ENCODE measurements at regions not wholly inside any gene's neighbourhood (a gene's known extent, or its start where the extent isn't known, plus 50 kb on each side); places are given as distances from the start of the nearest gene placed in this dataset.

- Histone ChIP-seq H3K36me3 (no peaks in the 10 kb centered on the region), H3K4me3 (no peak overlapping the region), H3K9me3 (ENCODE audit: low read depth) (no peaks in the 10 kb centered on the region), H3K27me3 (no peaks in the 10 kb centered on the region), H3K27ac (peak overlapping the region; percentile 58), H3K4me1 (ENCODE audit: low read depth) (peaks cover 13% of the 10 kb centered on the region)
- peak; percentile 37 for TF ChIP-seq CTCF (IDR thresholded peaks at IDR 0.05; ENCODE audit: low read depth, low read length)
- peak; percentile 56 to 67 for DNase-seq (ENCODE audit: low read depth in 1 of 2, low spot score in 1 of 2)
Measured at GRCh38 chr20:4449957-4450715, 201.0 kb upstream of the ADRA1D start.

GRCh38 chr20:4445784-4446183 lies 196.7 kb upstream of the ADRA1D start:
- TF ChIP-seq CTCF (IDR thresholded peaks at IDR 0.05; ENCODE audit: low read depth, low read length) = no peak
- no peaks in the 10 kb centered on the region for H3K9me3 ChIP-seq (ENCODE audit: low read depth)
- H3K4me3 ChIP-seq = no peak overlapping the region
- no peak overlapping the region for H3K27ac ChIP-seq
- H3K36me3 ChIP-seq = no peaks in the 10 kb centered on the region
- no peak for DNase-seq (ENCODE audit: low read depth in 1 of 2, low spot score in 1 of 2)
- no peaks in the 10 kb centered on the region for H3K27me3 ChIP-seq
- peaks cover 11% of the 10 kb centered on the region for H3K4me1 ChIP-seq (ENCODE audit: low read depth)

DNA sequence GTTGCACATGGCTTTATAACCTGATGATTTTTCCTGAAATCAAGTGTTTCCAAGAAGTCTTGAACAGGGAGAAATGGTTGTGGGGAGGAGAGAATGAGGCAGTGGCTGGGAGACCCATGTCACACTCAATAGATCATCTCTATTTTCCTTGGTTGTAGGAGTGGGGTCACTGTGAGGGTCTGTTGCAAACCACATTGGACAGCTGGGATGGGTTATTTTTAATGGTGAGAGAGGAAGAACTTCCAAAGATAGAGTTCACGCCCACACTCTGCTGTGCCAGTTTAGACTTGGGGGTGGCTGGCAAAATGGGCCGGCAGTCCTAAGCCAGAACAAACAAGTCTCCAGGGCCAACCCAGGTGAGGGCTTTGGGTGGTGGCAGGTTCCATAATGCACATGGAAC lies 196.2 kb upstream of the ADRA1D start:
- Histone ChIP-seq H3K9me3 (ENCODE audit: low read depth) (no peaks in the 10 kb centered on the region), H3K27me3 (no peaks in the 10 kb centered on the region), H3K4me3 (no peak overlapping the region), H3K27ac (no peak overlapping the region), H3K36me3 (no peaks in the 10 kb centered on the region), H3K4me1 (ENCODE audit: low read depth) (peaks cover 11% of the 10 kb centered on the region)
- DNase-seq (ENCODE audit: low read depth in 1 of 2, low spot score in 1 of 2) = no peak
- TF ChIP-seq CTCF (IDR thresholded peaks at IDR 0.05; ENCODE audit: low read depth, low read length) = no peak

DNA sequence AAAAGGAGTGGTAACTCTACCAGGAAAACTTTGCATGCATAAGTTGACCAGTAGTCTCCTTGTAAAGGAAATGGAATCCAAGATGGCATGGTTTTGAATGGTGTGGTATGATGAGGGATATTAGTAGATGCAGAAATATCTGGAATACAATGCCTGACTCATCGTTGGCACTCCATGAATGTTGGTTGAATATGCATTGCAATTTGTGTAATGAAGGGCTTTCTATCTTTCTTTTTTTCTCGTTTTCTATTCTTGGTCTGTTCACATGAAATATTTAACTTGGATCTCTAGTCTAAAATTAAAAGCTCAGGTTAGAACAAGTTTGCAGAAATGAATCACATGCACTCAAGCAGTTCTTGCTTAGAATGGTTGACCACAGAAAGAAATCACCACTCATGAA lies 195.3 kb upstream of the ADRA1D start:
- Histone ChIP-seq H3K4me3 (no peak overlapping the region), H3K27ac (no peak overlapping the region), H3K36me3 (no peaks in the 10 kb centered on the region), H3K4me1 (ENCODE audit: low read depth) (peaks cover 4% of the 10 kb centered on the region), H3K27me3 (no peaks in the 10 kb centered on the region), H3K9me3 (ENCODE audit: low read depth) (no peaks in the 10 kb centered on the region)
- DNase-seq (ENCODE audit: low read depth in 1 of 2, low spot score in 1 of 2) = no peak
- TF ChIP-seq CTCF (IDR thresholded peaks at IDR 0.05; ENCODE audit: low read depth, low read length) = no peak

- no peaks in the 10 kb centered on the region for H3K9me3 ChIP-seq (ENCODE audit: low read depth)
Measured at GRCh38 chr20:4443016-4443415, 193.9 kb upstream of the ADRA1D start.

More at GRCh38 chr20:4443016-4443415, 193.9 kb upstream of the ADRA1D start:
- TF ChIP-seq CTCF (IDR thresholded peaks at IDR 0.05; ENCODE audit: low read depth, low read length) = no peak
- Histone ChIP-seq H3K27ac (peak overlapping the region; percentile 58), H3K36me3 (no peaks in the 10 kb centered on the region), H3K4me1 (ENCODE audit: low read depth) (peaks cover 4% of the 10 kb centered on the region), H3K27me3 (no peaks in the 10 kb centered on the region), H3K4me3 (no peak overlapping the region)
- DNase-seq (ENCODE audit: low read depth in 1 of 2, low spot score in 1 of 2) = peak in 1 of 2 donors; percentile 21
